Activated CD4-positive, alpha-beta memory T cell treated with anti-CD3 and anti-CD28 coated beads for 36 hours (primary cell): ENCODE measurements at regions not wholly inside any gene's neighbourhood (a gene's known extent, or its start where the extent isn't known, plus 50 kb on each side); places are given as distances from the start of the nearest gene placed in this dataset.

Source experiments
- CTCF ChIA-PET: fragments of 350-600 bp; sonication (Branson Sonifier 250); formaldehyde crosslinking; loops from one replicate; lab custom pipeline; 2021; ENCODE audit warnings: antibody characterized with exemption, inconsistent platforms; lab: Charles Lee
- POLR2A ChIA-PET: fragments of 350-600 bp; sonication (Branson Sonifier 250); formaldehyde crosslinking; loops from one replicate; lab custom pipeline; 2021; ENCODE audit warnings: antibody characterized with exemption; lab: Charles Lee
- DNase-seq: peaks from one replicate; pipeline ENCODE4 v3.0.0-alpha.2; 2020
- H3K27ac Mint-ChIP-seq: one replicate; pipeline ENCODE4 v1.8.0; 2021; ENCODE audit warnings: mixed read lengths
- H3K27me3 Mint-ChIP-seq: one replicate; pipeline ENCODE4 v1.8.0; 2021; ENCODE audit warnings: mixed read lengths
- H3K36me3 Mint-ChIP-seq: one replicate; pipeline ENCODE4 v1.8.0; 2021; ENCODE audit warnings: mixed read lengths
- H3K4me1 Mint-ChIP-seq: one replicate; pipeline ENCODE4 v1.8.0; 2021; ENCODE audit warnings: low read depth, mixed read lengths
- H3K4me3 Mint-ChIP-seq: one replicate; pipeline ENCODE4 v1.8.0; 2021; ENCODE audit warnings: mild to moderate bottlenecking, mixed read lengths
- H3K9me3 Mint-ChIP-seq: one replicate; pipeline ENCODE4 v1.8.0; 2021; ENCODE audit warnings: mixed read lengths
- intact Hi-C: fragments of 100-400 bp; cut with micrococcal nuclease; formaldehyde crosslinking; loops from one replicate; pipeline ENCODE4 v1.15.1; 2023

DNA sequence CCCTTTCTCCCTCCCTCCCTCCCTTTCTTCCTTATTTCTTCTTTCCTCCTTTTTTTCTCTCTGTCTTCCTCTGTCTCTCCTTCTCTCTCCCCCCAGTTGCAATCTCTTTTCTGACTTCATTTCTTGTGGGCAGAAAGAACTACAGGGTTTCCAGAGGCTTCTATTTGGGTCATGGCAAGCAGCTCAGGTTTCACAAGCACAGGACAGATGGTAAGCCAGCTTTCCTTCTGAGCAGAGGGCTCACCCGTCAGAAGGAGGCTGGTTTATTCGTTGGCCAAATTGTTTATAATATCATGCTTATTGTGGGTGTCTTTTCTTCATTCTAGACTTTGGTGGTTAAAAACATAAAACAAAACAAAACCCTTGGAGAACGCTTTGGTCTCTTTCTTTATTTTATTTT, 58.9 kb upstream of the CLMP start:
- DNase-seq = no peak
- Mint-ChIP-seq H3K27ac (no peak overlapping the region), H3K27me3 (no peaks in the 10 kb centered on the region), H3K9me3 (peaks cover 12% of the 10 kb centered on the region), H3K4me1 (no peaks in the 10 kb centered on the region), H3K4me3 (no peak overlapping the region), H3K36me3 (no peaks in the 10 kb centered on the region)
- CTCF ChIA-PET = interaction anchor here (0.7 to 3.1 kb wide), 3 partner anchors 9 to 233 kb away, joined by 3 to 16 read pairs (median 3); no protein-coding TSS in a partner anchor
- intact Hi-C loops = no loop called here
- POLR2A ChIA-PET = no interaction called here

DNA sequence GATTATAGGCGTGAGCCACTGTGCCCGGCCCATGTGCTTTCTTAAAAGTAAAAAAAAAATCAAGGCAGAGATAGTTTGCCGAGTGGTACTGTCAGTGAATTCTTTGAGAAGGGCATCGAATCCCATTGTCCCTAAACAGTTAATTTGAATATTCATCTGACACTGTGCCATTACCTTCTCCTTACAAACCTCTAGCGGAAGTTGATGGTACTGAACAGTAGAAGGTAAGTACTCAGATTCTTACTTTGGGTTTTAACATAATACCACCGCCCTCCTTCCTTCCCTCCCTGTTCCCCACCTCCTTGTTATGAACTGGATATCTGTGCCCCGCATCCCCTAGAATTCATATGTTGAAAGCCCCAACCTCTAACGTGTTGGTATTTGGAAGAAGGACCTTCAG, 58.2 kb upstream of the CLMP start:
- H3K27me3 Mint-ChIP-seq = no peaks in the 10 kb centered on the region
- no peak for DNase-seq
- intact Hi-C loops = no loop called here
- no peak overlapping the region for H3K27ac Mint-ChIP-seq
- no peaks in the 10 kb centered on the region for H3K36me3 Mint-ChIP-seq
- POLR2A ChIA-PET = no interaction called here
- H3K4me1 Mint-ChIP-seq = no peaks in the 10 kb centered on the region
- H3K9me3 Mint-ChIP-seq = peaks cover 5% of the 10 kb centered on the region
- no peak overlapping the region for H3K4me3 Mint-ChIP-seq
- CTCF ChIA-PET = interaction anchor here (0.7 to 3.1 kb wide), 3 partner anchors 9 to 150 kb away, joined by 3 to 16 read pairs (median 9); no protein-coding TSS in a partner anchor

DNA sequence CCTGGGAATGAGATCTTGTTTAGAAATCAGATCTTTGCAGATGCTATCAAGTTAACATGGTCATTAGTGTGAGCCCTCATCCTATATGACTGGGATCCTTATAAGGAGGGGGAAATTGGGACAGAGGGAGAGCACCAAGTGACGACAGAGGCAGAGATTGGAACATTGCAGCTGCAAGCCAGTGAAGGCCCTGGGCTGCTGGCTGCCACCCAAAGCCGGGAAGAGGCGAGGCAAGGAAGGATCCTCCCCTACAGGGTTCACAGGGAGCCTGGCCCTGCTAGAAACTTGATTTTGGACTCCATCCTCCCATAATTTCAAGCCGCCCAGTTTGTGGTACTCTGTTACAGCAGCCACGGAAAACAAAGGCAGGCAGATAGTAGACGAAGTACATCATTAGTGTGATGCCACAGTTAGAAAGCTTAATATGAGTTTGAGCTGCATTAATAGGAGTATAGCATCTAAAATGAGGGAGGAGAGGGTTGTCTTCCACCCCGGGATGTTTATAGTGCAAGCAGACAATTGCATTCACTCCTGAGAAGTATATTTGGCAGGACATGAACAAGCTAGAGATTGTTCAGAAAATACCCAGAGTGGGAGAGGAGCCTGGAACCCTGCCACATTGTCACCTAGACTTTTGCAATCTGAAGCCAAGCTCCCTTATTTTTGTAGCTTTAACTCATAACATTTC, 56.8 kb upstream of the CLMP start:
- Mint-ChIP-seq H3K4me3 (no peak overlapping the region), H3K36me3 (no peaks in the 10 kb centered on the region), H3K27me3 (peaks cover 4% of the 10 kb centered on the region), H3K27ac (no peak overlapping the region), H3K9me3 (no peaks in the 10 kb centered on the region), H3K4me1 (peaks cover 6% of the 10 kb centered on the region)
- ChIA-PET CTCF (interaction anchor here (1.1 to 3.1 kb wide), 5 partner anchors 9 to 226 kb away, joined by 3 to 16 read pairs (median 9); no protein-coding TSS in a partner anchor), POLR2A (no interaction called here)
- no peak for DNase-seq
- intact Hi-C loops = no loop called here

DNA sequence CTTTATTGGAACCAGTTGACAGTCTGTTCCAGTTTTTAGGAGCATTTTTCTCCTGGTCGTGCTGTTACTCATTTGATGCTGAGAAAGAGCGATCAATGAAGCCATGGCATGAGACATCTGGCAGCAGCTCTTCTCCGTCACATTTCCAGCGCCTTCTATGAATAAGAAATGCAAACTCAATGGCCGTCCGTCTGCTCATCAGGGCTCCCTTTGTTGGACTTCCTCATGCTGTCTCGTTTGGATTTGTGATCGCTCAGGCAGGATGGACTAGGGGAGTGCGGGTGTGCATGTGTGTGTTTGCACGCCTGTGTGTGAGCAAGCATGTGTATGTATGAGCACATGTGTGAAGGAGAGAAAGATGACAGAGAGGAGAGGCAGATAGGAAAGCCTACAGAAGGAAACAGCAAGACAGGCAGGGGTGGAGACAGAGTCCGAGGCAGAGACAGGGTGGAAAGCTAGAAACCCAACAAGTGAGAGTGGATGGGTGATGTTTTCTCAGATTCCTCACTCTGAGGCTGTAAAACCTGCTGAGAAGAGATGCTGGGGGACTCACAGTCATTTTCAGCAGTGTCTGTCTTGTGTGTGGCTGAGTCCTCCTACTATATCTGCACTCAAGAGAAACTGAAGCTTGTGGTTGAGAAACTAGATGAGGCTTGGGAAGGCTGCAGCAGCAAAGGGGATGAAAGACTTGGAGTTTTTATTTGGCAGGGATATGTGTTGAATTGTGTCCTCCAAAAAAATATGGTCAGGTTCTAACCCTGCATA, 56.0 kb upstream of the CLMP start:
- no peak for DNase-seq
- no peaks in the 10 kb centered on the region for H3K9me3 Mint-ChIP-seq
- H3K4me3 Mint-ChIP-seq = no peak overlapping the region
- ChIA-PET CTCF (interaction anchor here (1.2 to 3.1 kb wide), 3 partner anchors 8 to 140 kb away, joined by 3 to 16 read pairs (median 15); no protein-coding TSS in a partner anchor), POLR2A (no interaction called here)
- H3K36me3 Mint-ChIP-seq = no peaks in the 10 kb centered on the region
- peaks cover 4% of the 10 kb centered on the region for H3K27me3 Mint-ChIP-seq
- H3K27ac Mint-ChIP-seq = no peak overlapping the region
- intact Hi-C loops = no loop called here
- H3K4me1 Mint-ChIP-seq = peaks cover 6% of the 10 kb centered on the region

DNA sequence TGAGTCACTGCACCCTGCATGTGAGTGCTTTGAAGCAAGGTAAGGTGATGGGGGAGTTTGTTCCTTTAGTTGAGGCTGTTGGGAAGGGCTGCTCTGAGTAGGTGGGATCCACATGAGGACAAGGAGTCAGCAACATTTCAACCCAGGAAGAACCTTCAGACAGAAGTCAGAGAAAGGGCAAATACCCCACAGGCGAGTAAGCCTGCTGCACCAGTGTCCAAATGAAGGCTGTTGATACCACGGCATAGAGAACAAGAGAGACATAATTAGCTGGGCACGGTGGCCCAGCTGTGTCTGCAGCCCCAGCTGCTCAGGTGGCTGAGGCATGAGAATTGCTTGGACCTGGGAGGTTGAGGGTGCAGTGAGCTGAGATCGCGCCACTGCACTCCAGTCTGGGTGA, 54.3 kb upstream of the CLMP start:
- Mint-ChIP-seq H3K4me1 (peaks cover 6% of the 10 kb centered on the region), H3K27ac (no peak overlapping the region), H3K27me3 (peaks cover 4% of the 10 kb centered on the region), H3K9me3 (no peaks in the 10 kb centered on the region), H3K4me3 (no peak overlapping the region), H3K36me3 (no peaks in the 10 kb centered on the region)
- intact Hi-C loops = no loop called here
- POLR2A ChIA-PET = no interaction called here
- CTCF ChIA-PET = interaction anchor here (1.0 kb wide), 1 partner anchor 138 kb away, joined by 4 read pairs; no protein-coding TSS in a partner anchor
- DNase-seq = no peak

DNA sequence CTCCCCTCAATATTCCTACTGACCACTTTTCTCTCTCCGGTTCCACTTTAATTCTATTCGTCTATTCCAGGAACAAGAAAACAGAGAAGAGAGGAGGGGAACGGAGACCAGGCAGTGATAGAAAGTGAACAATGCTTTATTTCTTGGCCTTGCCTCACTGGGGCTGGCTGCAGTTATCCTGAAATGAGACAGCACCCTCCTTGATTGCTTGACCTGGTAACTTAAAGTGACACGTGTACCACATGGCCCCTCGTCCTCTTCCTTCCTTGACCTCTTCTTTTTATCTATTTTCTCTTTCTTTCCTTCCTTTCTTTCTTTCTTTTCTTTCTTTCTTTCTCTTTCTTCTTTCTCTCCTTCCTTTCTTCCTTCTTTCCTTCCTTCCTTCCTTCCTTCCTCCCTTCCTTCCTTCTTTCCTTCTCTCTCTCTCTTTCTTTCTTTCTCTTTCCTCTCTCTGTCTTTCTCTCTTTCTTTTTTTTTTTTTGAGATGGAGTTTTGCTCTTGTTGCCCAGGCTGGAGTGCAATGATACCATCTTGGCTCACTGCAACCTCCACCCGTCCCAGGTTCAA, 52.8 kb upstream of the CLMP start:
- H3K36me3 Mint-ChIP-seq = no peaks in the 10 kb centered on the region
- no peaks in the 10 kb centered on the region for H3K9me3 Mint-ChIP-seq
- peaks cover 6% of the 10 kb centered on the region for H3K4me1 Mint-ChIP-seq
- H3K27ac Mint-ChIP-seq = no peak overlapping the region
- no peak for DNase-seq
- intact Hi-C loops = loop anchor here (1.0 to 2.0 kb wide), 3 partner anchors 83 to 145 kb away; no protein-coding TSS in a partner anchor
- POLR2A ChIA-PET = interaction anchor here (1.1 to 1.8 kb wide), 3 partner anchors 28 to 187 kb away, joined by 3 to 6 read pairs (median 5); partner anchors contain the start of gene HSPA8
- no peak overlapping the region for H3K4me3 Mint-ChIP-seq
- peaks cover 4% of the 10 kb centered on the region for H3K27me3 Mint-ChIP-seq
- CTCF ChIA-PET = interaction anchor here (0.5 to 6.5 kb wide), 53 partner anchors 7 to 406 kb away, joined by 3 to 351 read pairs (median 5); partner anchors contain the start of gene SCN3B

DNA sequence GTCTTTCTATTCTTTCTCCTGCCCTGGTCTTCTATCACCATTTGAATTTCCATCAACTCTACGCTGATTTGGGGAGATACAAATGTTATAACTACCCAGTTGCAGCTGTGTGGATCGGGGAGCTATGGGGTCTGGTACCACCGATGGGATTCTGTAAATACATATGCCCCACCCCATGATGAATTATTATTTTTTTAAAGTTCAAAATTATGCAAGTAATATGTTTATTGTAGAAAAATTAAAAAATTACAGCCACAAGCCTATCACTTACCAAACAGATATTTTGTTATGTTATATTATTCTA, 52.4 kb upstream of the CLMP start:
- Mint-ChIP-seq H3K4me3 (no peak overlapping the region), H3K27ac (no peak overlapping the region), H3K9me3 (no peaks in the 10 kb centered on the region), H3K27me3 (peaks cover 4% of the 10 kb centered on the region), H3K4me1 (peaks cover 6% of the 10 kb centered on the region), H3K36me3 (no peaks in the 10 kb centered on the region)
- POLR2A ChIA-PET = interaction anchor here (1.1 to 1.8 kb wide), 3 partner anchors 28 to 187 kb away, joined by 3 to 6 read pairs (median 5); partner anchors contain the start of gene HSPA8
- CTCF ChIA-PET = interaction anchor here (0.5 to 6.5 kb wide), 62 partner anchors 8 to 407 kb away, joined by 3 to 351 read pairs (median 5); partner anchors contain the start of gene SCN3B
- no peak for DNase-seq
- intact Hi-C loops = loop anchor here (1.0 to 2.0 kb wide), 3 partner anchors 83 to 145 kb away; no protein-coding TSS in a partner anchor

DNA sequence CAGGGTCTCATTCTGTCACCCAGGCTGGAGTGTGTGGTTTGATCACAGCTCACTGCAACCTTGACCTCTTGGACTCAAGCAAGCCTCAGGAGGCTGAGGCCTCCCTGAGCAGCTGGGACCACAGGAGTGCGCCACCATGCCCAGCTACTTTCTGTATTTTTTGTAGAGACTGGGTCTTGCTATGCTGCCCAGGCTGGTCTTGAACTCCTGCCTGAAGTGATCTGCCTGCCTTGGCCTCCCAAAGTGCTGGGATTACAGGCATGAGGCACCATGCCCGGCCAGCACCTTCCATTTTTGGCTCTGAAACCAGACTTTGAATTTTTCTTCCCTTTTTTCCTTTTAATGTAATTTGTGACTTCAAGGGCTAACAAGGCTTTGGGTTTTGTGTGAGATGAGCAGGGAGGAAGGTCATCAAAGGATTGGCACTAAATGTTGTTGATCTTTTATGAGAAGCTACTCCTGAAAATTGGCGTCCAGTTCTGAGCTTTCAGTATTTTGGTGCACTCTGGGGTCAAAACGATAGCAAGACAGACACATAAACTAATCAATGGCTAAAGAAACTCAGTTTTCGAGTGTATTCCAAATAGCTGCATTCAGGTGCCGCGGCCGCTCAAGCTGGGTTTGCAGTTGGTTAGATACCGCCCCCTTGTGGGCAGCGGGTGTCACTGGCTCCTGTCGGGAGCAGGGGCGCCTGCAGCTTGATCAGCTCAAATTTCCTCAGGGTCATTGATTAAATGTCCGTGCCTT, 51.9 kb upstream of the CLMP start:
- no peak overlapping the region for H3K27ac Mint-ChIP-seq
- H3K9me3 Mint-ChIP-seq = no peaks in the 10 kb centered on the region
- DNase-seq = peak; percentile 89
- ChIA-PET POLR2A (interaction anchor here (1.1 to 1.8 kb wide), 3 partner anchors 27 to 186 kb away, joined by 3 to 6 read pairs (median 5); partner anchors contain the start of gene HSPA8), CTCF (interaction anchor here (0.5 to 6.5 kb wide), 63 partner anchors 8 to 407 kb away, joined by 3 to 351 read pairs (median 5); partner anchors contain the start of gene SCN3B)
- H3K4me1 Mint-ChIP-seq = peaks cover 6% of the 10 kb centered on the region
- H3K4me3 Mint-ChIP-seq = no peak overlapping the region
- H3K36me3 Mint-ChIP-seq = no peaks in the 10 kb centered on the region
- peaks cover 4% of the 10 kb centered on the region for H3K27me3 Mint-ChIP-seq
- intact Hi-C loops = loop anchor here (1.0 to 2.0 kb wide), 3 partner anchors 82 to 144 kb away; no protein-coding TSS in a partner anchor

DNA sequence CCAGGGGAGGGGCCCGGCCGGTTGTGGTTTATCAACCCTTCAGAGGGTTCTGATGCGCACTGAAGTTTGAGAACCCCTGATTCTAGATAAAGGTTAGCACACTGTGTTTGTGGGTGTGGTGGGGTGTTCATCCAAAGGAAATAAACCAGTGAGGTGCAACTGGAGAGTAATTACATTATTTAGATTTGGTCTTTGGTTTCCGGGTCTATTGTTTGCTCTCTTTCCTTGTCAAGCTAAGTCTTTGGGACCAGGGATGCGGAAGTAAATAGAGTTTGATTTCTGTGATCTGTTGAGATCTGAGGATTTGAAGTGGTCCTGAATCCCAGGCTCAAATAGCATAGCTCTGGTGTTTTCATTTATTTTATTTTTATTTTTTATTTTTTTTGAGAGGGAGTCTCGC, 50.5 kb upstream of the CLMP start:
- Mint-ChIP-seq H3K27me3 (peaks cover 4% of the 10 kb centered on the region), H3K9me3 (no peaks in the 10 kb centered on the region), H3K4me3 (no peak overlapping the region), H3K36me3 (no peaks in the 10 kb centered on the region), H3K27ac (no peak overlapping the region), H3K4me1 (peaks cover 6% of the 10 kb centered on the region)
- ChIA-PET POLR2A (no interaction called here), CTCF (interaction anchor here (1.2 to 6.5 kb wide), 11 partner anchors 8 to 234 kb away, joined by 3 to 351 read pairs (median 15); no protein-coding TSS in a partner anchor)
- intact Hi-C loops = no loop called here
- DNase-seq = no peak
